Prostate gland (tissue), 2 donors: ENCODE measurements at regions not wholly inside any gene's neighbourhood (a gene's known extent, or its start where the extent isn't known, plus 50 kb on each side); places are given as distances from the start of the nearest gene placed in this dataset.

Experiments
- CTCF ChIP-seq, 4 experiments: fragments of 200-600 bp in 2 of 4; fragments of 450-650 bp in 2 of 4; sonication (generic) in 2 of 4; IDR thresholded peaks; 1 replicate in 3 of 4; 2 replicates in 1 of 4; pipeline ENCODE4 v1.5.1; 2016 to 2019; ENCODE audit warnings: antibody characterized with exemption in 4 of 4, mild to moderate bottlenecking in 2 of 4, moderate library complexity in 2 of 4
- POLR2A ChIP-seq: fragments of 450-650 bp; IDR thresholded peaks from one replicate; pipeline ENCODE4 v1.6.1; 2016; ENCODE audit warnings: antibody characterized with exemption, mild to moderate bottlenecking
- POLR2AphosphoS5 ChIP-seq: sonication (generic); formaldehyde crosslinking; IDR thresholded peaks from one replicate; pipeline ENCODE4 v1.6.1; 2017; ENCODE audit warnings: antibody characterized with exemption

GRCh38 chr10:56902554-56902953 is 541.5 kb upstream of the ZWINT start:
- TF ChIP-seq CTCF (IDR thresholded peaks at IDR 0.05) (no peak), POLR2A (no peak), POLR2AphosphoS5 (no peak)
